ENCODE measurements at regions not wholly inside any gene's neighbourhood (a gene's known extent, or its start where the extent isn't known, plus 50 kb on each side); places are given as distances from the start of the nearest gene placed in this dataset.

DNA sequence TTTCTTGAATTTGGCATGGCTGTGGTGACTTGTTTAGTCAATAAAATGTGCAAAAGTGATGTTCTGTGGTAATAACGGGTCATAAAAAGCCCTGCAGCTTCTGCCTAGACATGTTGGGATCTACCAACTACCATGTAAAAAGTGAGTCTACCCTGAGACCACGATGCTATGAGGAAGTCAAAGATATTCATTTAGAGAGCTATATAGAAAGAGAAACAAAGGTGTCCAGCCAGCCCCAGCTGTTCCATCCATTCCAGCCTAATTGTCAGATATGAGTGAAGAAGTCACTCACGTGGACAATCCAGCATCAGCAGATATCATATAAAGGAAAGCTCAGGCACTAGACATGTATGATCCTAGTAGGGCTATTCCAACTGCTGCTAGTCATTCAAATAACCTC is 117.2 kb upstream of the SSTR1 start:
- no peak overlapping the region for H3K4me3 ChIP-seq (ENCODE audit: low read depth, low read length)
- TF ChIP-seq, protein P1, sequence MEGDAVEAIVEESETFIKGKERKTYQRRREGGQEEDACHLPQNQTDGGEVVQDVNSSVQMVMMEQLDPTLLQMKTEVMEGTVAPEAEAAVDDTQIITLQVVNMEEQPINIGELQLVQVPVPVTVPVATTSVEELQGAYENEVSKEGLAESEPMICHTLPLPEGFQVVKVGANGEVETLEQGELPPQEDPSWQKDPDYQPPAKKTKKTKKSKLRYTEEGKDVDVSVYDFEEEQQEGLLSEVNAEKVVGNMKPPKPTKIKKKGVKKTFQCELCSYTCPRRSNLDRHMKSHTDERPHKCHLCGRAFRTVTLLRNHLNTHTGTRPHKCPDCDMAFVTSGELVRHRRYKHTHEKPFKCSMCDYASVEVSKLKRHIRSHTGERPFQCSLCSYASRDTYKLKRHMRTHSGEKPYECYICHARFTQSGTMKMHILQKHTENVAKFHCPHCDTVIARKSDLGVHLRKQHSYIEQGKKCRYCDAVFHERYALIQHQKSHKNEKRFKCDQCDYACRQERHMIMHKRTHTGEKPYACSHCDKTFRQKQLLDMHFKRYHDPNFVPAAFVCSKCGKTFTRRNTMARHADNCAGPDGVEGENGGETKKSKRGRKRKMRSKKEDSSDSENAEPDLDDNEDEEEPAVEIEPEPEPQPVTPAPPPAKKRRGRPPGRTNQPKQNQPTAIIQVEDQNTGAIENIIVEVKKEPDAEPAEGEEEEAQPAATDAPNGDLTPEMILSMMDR (IDR thresholded peaks at IDR 0.05; ENCODE audit: control insufficient read depth, extremely low read depth, insufficient read depth), result no peak
- DNase-seq (ENCODE audit: low read depth), result no peak

DNA sequence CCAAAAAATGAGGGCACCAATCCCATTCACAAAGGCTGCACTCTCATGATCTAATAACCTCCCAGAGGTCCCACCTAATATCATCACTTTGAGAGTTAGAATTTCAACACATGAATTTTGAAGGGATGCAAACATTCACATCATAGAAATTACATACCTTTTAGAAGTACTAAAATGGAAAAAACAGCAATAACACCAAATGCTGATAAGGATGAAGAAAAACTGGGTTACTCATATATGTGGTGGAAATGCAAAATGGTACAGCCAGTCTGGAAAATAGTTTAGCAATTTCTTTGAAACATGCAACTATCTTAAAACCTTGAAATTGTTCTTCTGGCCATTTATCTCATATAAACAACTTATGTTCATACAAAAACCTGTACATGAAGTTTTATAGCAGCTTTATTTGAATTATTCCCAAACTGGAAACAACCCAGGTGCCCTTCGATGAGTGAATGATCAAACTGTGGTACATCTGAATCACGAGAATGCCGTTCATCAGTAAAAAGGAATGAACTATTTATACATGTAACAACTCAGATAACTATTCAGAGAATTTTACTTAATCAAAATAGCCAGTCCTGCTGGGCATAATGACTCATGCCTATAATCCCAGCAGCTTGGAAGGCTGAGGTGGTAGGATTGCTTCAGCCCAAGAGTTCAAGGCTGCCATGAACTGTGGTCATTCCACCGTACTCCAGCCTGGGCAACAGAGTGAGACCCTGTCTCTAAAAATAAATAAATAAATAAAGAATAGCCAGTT is 109.4 kb upstream of the SSTR1 start:
- H3K4me3 ChIP-seq (ENCODE audit: low read depth, low read length), result no peak overlapping the region
- TF ChIP-seq, protein P1 (IDR thresholded peaks at IDR 0.05; ENCODE audit: control insufficient read depth, extremely low read depth, insufficient read depth), result no peak
- no peak for DNase-seq (ENCODE audit: low read depth)

DNA sequence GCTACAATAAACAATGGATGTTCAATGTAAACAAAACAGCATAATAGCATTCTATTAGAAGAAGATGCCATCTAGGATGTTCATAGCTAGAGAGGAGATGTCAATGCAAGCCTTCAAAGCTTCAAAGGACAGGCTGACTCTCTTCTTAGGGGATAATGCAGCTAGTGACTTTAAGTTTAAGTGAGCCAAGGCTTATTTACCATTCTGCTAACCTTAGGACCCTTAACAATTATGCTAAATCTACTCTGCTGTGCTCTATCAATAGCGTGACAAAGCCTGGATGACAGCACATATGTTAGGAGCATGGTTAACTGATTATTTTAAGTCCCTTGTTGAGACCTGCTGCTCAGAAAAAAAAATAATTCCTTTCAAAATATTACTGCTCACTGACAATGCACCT is 106.0 kb upstream of the SSTR1 start:
- DNase-seq (ENCODE audit: low read depth), result no peak
- H3K4me3 ChIP-seq (ENCODE audit: low read depth, low read length), result no peak overlapping the region
- TF ChIP-seq, protein P1 (IDR thresholded peaks at IDR 0.05; ENCODE audit: control insufficient read depth, extremely low read depth, insufficient read depth), result no peak

DNA sequence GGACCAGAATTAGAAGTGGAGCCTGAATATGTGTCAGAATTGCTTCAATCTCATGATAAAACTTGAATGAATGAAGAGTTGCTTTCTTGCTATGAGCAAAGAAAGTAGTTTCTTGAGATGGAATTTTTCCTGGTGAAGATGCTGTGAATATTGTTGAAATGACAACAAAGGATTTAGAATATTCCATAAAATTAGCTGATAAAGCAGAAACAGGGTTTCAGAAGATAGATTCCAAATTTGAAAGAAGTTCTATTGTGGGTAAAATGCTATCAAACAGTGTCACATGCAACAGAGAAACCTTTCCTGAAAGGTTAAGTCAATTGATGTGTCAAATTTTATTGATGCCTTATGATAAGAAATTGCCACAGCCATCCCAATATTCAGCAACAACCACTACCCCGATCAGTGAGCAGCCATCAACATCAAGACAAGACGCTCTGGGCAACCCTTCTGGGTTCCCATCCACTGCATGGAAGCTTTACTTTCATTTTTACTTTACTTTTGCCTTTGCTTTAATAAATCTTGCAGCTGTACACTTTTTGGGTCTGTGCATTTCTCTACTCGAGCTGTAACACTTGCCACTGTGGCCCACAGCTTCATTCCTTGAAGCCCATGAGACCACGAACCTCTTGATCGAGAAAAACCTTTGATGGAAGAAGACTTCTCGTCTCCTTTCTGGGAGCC is 104.0 kb upstream of the SSTR1 start:
- TF ChIP-seq, protein P1 (IDR thresholded peaks at IDR 0.05; ENCODE audit: control insufficient read depth, extremely low read depth, insufficient read depth), result no peak
- no peak overlapping the region for H3K4me3 ChIP-seq (ENCODE audit: low read depth, low read length)
- no peak for DNase-seq (ENCODE audit: low read depth)

DNA sequence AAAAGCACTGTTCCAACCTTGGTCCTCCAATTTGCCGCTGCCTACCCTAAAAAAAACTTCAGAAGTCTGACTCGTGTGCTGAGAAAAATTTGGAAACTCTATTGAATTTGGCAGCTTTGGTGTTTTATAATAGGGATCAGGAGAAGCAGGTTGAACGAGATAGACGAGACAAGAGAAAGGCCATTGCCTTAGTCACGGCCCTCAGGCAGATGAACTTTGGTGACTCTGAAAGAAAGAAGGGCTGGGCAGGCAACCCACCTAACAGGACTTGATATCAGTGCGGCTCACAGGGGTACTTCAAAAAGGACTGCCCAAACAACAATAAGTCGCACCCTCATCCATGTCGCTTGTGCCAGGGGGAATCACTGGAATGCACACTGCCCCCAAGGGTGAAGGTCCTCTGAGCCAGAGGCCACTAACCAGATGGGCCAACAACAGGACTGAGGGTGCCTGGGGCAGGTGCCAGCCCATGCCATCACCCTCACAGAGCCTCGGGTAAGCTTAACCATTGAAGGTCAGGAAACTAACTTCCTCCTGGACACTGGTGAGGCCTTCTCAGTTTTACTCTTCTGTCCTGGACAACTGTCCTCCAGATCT is 102.5 kb upstream of the SSTR1 start:
- TF ChIP-seq, protein P1 (IDR thresholded peaks at IDR 0.05; ENCODE audit: control insufficient read depth, extremely low read depth, insufficient read depth), result no peak
- no peak overlapping the region for H3K4me3 ChIP-seq (ENCODE audit: low read depth, low read length)
- DNase-seq (ENCODE audit: low read depth), result peak; percentile 36

DNA sequence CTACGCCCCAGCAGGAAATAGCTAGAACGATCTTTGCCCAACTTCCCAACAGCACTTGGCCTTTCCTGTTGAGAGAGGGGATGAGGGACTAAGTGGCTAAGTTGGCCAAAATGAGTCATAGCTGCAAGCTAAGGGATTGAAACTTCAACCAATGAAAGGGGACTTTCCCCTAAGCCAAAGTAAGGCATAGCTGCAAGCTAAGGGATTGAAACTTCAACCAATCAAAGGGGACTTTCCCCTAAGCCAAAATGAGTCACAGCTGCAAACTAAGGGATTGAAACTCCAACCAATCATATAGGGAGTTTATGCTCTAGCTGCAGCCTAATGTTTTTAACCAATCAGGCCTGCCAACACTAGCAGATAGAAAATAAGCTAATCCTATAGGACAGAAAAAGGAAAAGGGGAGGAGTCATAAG is 100.5 kb upstream of the SSTR1 start:
- DNase-seq (ENCODE audit: low read depth), result no peak
- H3K4me3 ChIP-seq (ENCODE audit: low read depth, low read length), result no peak overlapping the region

More for the DNA sequence above, 100.5 kb upstream of the SSTR1 start:
- TF ChIP-seq, protein P1 (IDR thresholded peaks at IDR 0.05; ENCODE audit: control insufficient read depth, extremely low read depth, insufficient read depth), result no peak
